GM12891 (cell line): ENCODE measurements at regions not wholly inside any gene's neighbourhood (a gene's known extent, or its start where the extent isn't known, plus 50 kb on each side); places are given as distances from the start of the nearest gene placed in this dataset.

Experiments
- POLR2A ChIP-seq: IDR thresholded peaks from 2 replicates; pipeline ENCODE4 v1.6.1; 2011; ENCODE audit warnings: low read depth, low read length, control low read depth
- POLR2AphosphoS5 ChIP-seq: IDR thresholded peaks from 2 replicates; pipeline ENCODE4 v1.6.1; 2011; ENCODE audit warnings: low read depth, low read length, control low read depth
- POU2F2 ChIP-seq: IDR thresholded peaks from 2 replicates; pipeline ENCODE4 v1.6.1; 2011; ENCODE audit warnings: low read depth, mild to moderate bottlenecking, control low read depth, low read length, moderate library complexity
- SPI1 ChIP-seq: IDR thresholded peaks from 2 replicates; pipeline ENCODE4 v1.6.1; 2011; ENCODE audit warnings: low read depth, low read length, control low read depth
- TAF1 ChIP-seq: IDR thresholded peaks from 2 replicates; pipeline ENCODE4 v1.6.1; 2011; ENCODE audit warnings: low read depth, low read length, control low read depth

DNA sequence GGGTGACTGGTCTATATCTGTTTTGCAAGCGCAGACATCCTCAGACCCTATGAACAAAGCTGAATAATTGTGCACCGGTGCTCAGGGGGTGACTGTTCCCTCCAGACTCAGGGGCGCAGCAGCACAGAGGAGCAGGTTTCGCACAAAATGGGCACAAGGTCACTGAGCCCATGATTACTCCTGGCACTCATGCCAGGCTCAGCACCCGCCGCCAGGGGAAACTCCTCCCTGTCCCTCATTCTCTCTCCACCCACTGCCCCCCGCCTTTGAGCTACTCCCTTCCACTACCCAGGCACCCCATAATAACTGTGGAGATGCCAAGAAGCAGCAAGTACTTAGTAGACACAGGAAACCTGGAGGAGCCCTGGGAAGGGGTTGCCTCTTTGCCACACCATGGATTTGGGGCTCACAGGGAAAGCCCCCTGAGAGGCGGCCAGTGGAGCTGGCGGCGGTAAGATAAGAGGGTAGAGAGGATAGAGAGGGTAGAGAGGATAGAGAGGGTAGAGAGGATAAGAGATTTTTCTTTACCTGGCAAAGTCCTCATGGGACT, 198.8 kb downstream of the CTTN start:
- TF ChIP-seq POLR2A: no peak
- no peak for TF ChIP-seq TAF1
- no peak for TF ChIP-seq POLR2AphosphoS5
- TF ChIP-seq POU2F2: no peak
- TF ChIP-seq SPI1: no peak
